Heart left ventricle (tissue), 13 donors: ENCODE measurements at regions not wholly inside any gene's neighbourhood (a gene's known extent, or its start where the extent isn't known, plus 50 kb on each side); places are given as distances from the start of the nearest gene placed in this dataset.

Experiments used
- POLR2A ChIP-seq, 2 donors: fragments of 450-650 bp; IDR thresholded peaks; one replicate each; pipeline ENCODE4 v1.6.1; 2017; ENCODE audit warnings: antibody characterized with exemption in 2 of 2, mild to moderate bottlenecking in 2 of 2, moderate library complexity in 2 of 2
- TF ChIP-seq, protein P1 (sequence below), 12 donors: fragments of 200-600 bp; sonication (generic) in 4 of 12; IDR thresholded peaks; one replicate each; pipeline versions ENCODE4 v1.5.0 to v1.8.0; 2018 to 2022; ENCODE audit warnings: antibody characterized with exemption in 12 of 12, mild to moderate bottlenecking in 5 of 12
- donor health status: ischemic (EF 13 %, LVEDD 7.1; RV severe dilation, severe dysfunction).
- donor health status: DM: no; HTN: yes; CAD: no.
- donor health status: DM: no; HTN: no; CAD: no.
- donor health status: ischemic (EF 25% LVEDD 6.9; RV normal size, moderate dysfunction).
- donor health status: ischemic (EF 25% LVEDD 5.7; RV mildly dilated, moderate dysfunction).
- donor health status: ischemic (EF 35%, LVEDD 5.7; RV mildly dilated, moderate dysfunction).
- donor health status: nonischemic (EF 11% LVEDD 7.7; RV severe dilation, severe dysfunction).
- donor health status: DM: yes; HTN: yes; CAD: no.
- donor health status: PGD.
- donor health status: ischemic (EF 29% LVEDD 5.4; RV normal size, mild dysfunction).
- donor health status: nonischemic (EF 23%, LVEDD 6.1; RV moderate dilation, normal function).

DNA sequence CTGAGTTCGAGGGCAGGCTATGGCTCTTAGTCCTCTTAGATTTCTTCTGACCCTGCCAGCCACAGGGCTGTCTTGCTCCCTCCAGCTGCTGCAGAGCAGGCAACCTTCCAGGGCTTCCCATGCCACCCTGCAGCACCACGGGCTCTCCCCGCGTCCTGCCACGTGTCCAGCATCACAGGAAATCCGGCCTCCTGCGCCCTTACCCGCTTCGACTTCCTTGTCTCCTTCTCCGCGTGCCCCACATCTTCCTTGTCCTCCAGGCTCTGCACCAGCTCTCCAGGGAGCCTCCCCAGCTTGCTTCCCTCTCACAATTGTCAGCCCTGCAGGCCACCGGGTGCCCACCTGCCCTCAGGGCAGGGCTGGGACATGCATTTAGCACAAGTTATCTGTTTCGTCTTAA, 253.5 kb downstream of the DCDC2C start:
- TF ChIP-seq, protein P1, sequence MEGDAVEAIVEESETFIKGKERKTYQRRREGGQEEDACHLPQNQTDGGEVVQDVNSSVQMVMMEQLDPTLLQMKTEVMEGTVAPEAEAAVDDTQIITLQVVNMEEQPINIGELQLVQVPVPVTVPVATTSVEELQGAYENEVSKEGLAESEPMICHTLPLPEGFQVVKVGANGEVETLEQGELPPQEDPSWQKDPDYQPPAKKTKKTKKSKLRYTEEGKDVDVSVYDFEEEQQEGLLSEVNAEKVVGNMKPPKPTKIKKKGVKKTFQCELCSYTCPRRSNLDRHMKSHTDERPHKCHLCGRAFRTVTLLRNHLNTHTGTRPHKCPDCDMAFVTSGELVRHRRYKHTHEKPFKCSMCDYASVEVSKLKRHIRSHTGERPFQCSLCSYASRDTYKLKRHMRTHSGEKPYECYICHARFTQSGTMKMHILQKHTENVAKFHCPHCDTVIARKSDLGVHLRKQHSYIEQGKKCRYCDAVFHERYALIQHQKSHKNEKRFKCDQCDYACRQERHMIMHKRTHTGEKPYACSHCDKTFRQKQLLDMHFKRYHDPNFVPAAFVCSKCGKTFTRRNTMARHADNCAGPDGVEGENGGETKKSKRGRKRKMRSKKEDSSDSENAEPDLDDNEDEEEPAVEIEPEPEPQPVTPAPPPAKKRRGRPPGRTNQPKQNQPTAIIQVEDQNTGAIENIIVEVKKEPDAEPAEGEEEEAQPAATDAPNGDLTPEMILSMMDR (IDR thresholded peaks at IDR 0.05) = no peak
- TF ChIP-seq POLR2A (IDR thresholded peaks at IDR 0.05) = no peak
